ENCODE measurements at regions not wholly inside any gene's neighbourhood (a gene's known extent, or its start where the extent isn't known, plus 50 kb on each side); places are given as distances from the start of the nearest gene placed in this dataset.

DNA sequence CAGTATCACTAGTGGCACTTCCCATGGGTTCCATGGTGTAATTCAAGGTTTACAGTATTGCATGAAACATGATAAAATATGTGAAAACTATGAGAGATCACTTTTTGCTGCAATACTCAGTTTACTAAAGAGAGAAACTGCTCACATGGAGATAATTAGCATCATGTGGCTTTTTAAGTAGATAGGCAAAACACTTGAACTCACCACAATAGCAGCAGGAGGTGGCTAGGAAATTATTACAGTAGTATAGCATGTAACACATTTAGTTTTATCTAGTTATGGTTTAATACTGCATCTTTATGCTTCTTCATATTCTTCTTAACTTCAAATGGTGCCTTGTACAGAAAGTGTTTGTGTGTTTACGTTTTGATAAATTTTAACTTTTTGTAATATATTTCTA, 698.5 kb upstream of the BRINP3 start:
- TF ChIP-seq POLR2A (IDR thresholded peaks at IDR 0.05; ENCODE audit: extremely low read depth, insufficient read length), result no peak
- TF ChIP-seq, protein P1, sequence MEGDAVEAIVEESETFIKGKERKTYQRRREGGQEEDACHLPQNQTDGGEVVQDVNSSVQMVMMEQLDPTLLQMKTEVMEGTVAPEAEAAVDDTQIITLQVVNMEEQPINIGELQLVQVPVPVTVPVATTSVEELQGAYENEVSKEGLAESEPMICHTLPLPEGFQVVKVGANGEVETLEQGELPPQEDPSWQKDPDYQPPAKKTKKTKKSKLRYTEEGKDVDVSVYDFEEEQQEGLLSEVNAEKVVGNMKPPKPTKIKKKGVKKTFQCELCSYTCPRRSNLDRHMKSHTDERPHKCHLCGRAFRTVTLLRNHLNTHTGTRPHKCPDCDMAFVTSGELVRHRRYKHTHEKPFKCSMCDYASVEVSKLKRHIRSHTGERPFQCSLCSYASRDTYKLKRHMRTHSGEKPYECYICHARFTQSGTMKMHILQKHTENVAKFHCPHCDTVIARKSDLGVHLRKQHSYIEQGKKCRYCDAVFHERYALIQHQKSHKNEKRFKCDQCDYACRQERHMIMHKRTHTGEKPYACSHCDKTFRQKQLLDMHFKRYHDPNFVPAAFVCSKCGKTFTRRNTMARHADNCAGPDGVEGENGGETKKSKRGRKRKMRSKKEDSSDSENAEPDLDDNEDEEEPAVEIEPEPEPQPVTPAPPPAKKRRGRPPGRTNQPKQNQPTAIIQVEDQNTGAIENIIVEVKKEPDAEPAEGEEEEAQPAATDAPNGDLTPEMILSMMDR (IDR thresholded peaks at IDR 0.05; ENCODE audit: low read depth, low read length), result no peak
- TF ChIP-seq, protein P2, sequence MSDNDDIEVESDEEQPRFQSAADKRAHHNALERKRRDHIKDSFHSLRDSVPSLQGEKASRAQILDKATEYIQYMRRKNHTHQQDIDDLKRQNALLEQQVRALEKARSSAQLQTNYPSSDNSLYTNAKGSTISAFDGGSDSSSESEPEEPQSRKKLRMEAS (IDR thresholded peaks at IDR 0.05; ENCODE audit: low read depth, low read length), result no peak

Data from NB4 (cell line).